DMS 273 (cell line): ENCODE measurements at regions not wholly inside any gene's neighbourhood (a gene's known extent, or its start where the extent isn't known, plus 50 kb on each side); places are given as distances from the start of the nearest gene placed in this dataset.
A peak's percentile ranks its signal among the peaks of the same experiment; 100 is the strongest.
"Not testable (repeated sequence)": the region's sequence is repeated elsewhere in the genome, so short reads cannot be mapped to it uniquely, and the experiment has no call there.

Experiments
- DNase-seq: peaks from one replicate; lab custom pipeline; 2025; ENCODE audit not compliant: unreplicated experiment; lab: John Stamatoyannopoulos, UW

- no peak for DNase-seq
These were observed 1102.1 kb downstream of the DIAPH3 start for GRCh38 chr13:59061621-59062020.

GRCh38 chr13:59064042-59064441, 1099.7 kb downstream of the DIAPH3 start:
- no peak for DNase-seq

GRCh38 chr13:59076386-59076785, 1087.3 kb downstream of the DIAPH3 start:
- DNase-seq, result not testable (repeated sequence)

GRCh38 chr13:59086147-59086546, 1077.6 kb downstream of the DIAPH3 start:
- DNase-seq, result no peak

- DNase-seq, result no peak
These were observed 1075.0 kb downstream of the DIAPH3 start for GRCh38 chr13:59088716-59089115.

GRCh38 chr13:59094181-59094580, 1069.5 kb downstream of the DIAPH3 start:
- peak; percentile 13 for DNase-seq

GRCh38 chr13:59099182-59099974, 1064.3 kb downstream of the DIAPH3 start:
- DNase-seq, result no peak

- peak; percentile 76 for DNase-seq
These were observed 1060.5 kb downstream of the DIAPH3 start for GRCh38 chr13:59103004-59103768.

- peak; percentile 4 for DNase-seq
These were observed 1052.0 kb downstream of the DIAPH3 start for GRCh38 chr13:59111751-59112171.

GRCh38 chr13:59112221-59112718, 1051.5 kb downstream of the DIAPH3 start:
- peak; percentile 9 for DNase-seq

GRCh38 chr13:59119475-59119874, 1044.3 kb downstream of the DIAPH3 start:
- DNase-seq, result no peak

- DNase-seq, result no peak
These were observed 1043.4 kb downstream of the DIAPH3 start for GRCh38 chr13:59120297-59120843.

GRCh38 chr13:59121507-59121906, 1042.2 kb downstream of the DIAPH3 start:
- no peak for DNase-seq

GRCh38 chr13:59126474-59126873, 1037.3 kb downstream of the DIAPH3 start:
- DNase-seq, result no peak

- DNase-seq, result no peak
These were observed 1029.8 kb downstream of the DIAPH3 start for GRCh38 chr13:59133903-59134302.

GRCh38 chr13:59144700-59145099, 1019.0 kb downstream of the DIAPH3 start:
- no peak for DNase-seq

- DNase-seq, result no peak
These were observed 1018.3 kb downstream of the DIAPH3 start for GRCh38 chr13:59145381-59145780.

GRCh38 chr13:59157181-59157580, 1006.5 kb downstream of the DIAPH3 start:
- DNase-seq, result no peak

- DNase-seq, result no peak
These were observed 997.6 kb downstream of the DIAPH3 start for GRCh38 chr13:59166174-59166573.

GRCh38 chr13:59172076-59172475, 991.7 kb downstream of the DIAPH3 start:
- DNase-seq, result no peak

- DNase-seq, result peak; percentile 1
These were observed 987.0 kb downstream of the DIAPH3 start for GRCh38 chr13:59176775-59177174.

GRCh38 chr13:59178344-59178743, 985.4 kb downstream of the DIAPH3 start:
- peak; percentile 3 for DNase-seq
